ENCODE measurements at regions not wholly inside any gene's neighbourhood (a gene's known extent, or its start where the extent isn't known, plus 50 kb on each side); places are given as distances from the start of the nearest gene placed in this dataset.

GRCh38 chr14:86003998-86004397 lies 474.1 kb downstream of the FLRT2 start:
- TF ChIP-seq CTCF (IDR thresholded peaks at IDR 0.05; ENCODE audit: low read length): no peak
- no peak for TF ChIP-seq EZH2phosphoT487 (IDR thresholded peaks at IDR 0.05; ENCODE audit: low read length)
